NCI-H1092 (cell line): ENCODE measurements at regions not wholly inside any gene's neighbourhood (a gene's known extent, or its start where the extent isn't known, plus 50 kb on each side); places are given as distances from the start of the nearest gene placed in this dataset.

Experiments used
- DNase-seq: peaks from one replicate; lab custom pipeline; 2025; lab: John Stamatoyannopoulos, UW

- no peak for DNase-seq
These were observed 69.6 kb upstream of the GGTA1 start for GRCh38 chr9:121569266-121569648.

DNA sequence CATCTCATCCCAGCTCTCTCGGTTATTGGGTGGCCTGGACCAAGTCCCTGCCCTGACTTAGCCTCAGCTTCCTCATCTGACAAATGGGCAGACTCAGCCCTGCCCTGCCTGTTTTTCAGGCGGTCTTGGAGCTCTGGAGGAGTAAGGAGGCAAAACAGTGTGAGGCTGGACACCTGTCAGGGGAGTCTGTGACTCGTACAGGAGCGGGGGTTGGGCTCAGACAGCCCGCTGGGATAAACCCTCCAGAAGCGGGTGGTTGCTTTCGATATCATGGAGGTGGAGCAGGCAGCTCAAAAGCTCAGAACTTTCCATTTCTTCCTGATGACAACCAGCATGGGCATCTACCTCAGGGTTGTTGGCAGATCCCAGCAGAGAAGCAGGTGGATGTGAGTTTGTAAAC lies 72.9 kb upstream of the GGTA1 start:
- DNase-seq = no peak

- DNase-seq = no peak
These were observed 74.3 kb upstream of the GGTA1 start for GRCh38 chr9:121573717-121574485.

DNA sequence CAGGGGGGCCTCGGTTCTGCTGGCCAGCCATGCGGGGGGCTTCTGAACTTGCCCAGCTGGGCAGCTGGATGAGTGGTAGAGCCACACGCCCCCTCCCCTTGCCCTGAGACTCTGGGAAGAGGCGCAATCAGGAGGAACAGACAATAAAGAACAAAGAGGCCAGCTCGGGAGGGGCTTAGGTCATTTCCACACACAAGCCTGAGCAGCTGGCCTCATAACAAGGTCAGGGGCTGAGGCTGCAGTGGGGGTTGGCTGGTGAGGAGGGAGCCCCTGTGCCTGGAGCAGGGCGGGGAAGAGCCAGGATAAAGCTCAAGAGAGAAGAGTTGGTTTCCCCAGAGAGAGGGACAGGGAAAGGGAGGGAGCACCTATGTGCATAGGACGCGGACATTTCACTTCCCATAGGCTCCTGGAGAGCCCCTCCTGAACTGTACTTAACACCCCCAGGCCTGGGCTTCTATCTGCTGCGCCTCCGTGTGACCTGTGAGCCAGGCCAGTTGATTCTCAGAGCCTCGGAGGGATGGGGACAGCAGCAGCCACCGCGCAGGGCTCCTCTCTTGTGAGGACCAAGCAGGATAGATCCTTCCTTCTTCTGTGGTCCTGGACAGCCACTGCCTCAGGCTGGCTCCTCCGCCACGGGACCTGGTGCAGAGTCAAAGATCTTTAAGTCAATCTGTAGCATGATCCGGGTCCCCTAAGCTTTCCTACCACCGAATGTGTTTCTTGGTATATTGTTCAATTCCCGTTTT lies 75.3 kb upstream of the GGTA1 start:
- DNase-seq = no peak

- no peak for DNase-seq
These were observed 75.0 kb upstream of the DAB2IP start for GRCh38 chr9:121576281-121577075.

GRCh38 chr9:121577166-121577565 lies 74.3 kb upstream of the DAB2IP start:
- DNase-seq = no peak

- no peak for DNase-seq
These were observed 73.9 kb upstream of the DAB2IP start for GRCh38 chr9:121577572-121577971.

DNA sequence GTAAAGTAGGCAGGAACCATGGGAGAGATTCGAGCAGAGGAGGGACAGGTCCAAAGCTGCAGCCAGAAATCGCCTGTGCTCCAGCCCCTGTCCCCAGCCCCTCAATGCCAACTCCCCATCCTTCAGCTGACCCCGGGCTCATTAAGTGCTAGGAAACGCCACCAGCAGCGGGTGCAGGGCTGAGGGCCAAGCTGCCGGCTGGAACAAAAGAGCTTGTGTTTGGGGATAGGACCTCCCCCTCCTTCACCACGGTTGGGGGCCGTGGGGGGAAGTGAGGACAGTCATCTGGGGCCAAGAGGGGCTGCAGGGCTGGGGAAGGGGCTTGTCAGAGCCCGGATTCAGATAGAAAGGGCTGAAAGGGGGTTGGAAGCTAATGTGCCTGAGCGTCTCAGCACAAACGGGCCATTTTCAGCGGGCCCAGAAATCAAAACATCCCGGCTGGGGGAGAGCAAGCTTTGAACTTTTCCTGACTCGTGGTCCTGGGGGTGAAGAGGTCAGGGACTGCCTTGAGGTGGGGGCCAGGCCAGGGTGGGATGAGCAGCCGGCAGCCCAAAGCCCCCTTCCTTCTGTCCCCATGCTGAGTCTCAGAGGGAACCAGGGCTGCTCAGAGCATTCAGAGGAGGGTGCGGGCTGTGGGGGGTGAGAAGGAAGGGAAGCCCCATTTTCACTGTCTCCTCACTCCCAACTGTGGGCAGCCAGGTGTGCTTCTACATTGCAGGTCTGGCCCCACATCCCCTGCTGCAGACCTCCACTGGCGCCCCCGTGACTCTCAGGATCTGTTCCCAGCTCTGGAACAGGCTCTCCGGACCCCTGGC lies 69.4 kb upstream of the DAB2IP start:
- DNase-seq = peak; percentile 38

DNA sequence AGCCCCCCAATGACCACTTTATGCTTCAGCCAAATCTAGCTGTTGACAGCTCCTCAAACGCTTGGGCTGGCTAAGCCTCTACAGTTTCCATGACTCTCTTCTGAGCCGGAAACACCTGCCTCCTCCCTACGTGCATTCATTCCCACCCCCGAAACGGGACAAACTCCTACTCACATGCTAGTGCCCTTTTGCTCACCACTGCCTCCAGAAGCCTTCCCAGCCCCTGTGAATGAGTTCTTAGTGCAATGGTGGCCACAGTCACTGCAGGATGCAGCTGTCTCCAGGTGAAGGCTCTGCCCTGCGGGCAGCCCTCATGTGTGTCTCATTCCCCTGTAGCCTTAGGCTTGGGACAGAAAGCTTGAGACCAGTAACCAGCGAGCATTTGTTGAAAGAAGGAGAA lies 68.8 kb upstream of the DAB2IP start:
- DNase-seq = no peak

- DNase-seq = no peak
These were observed 67.0 kb upstream of the DAB2IP start for GRCh38 chr9:121584421-121584820.

GRCh38 chr9:121587863-121588262 lies 63.6 kb upstream of the DAB2IP start:
- no peak for DNase-seq

GRCh38 chr9:121589986-121590385 lies 61.4 kb upstream of the DAB2IP start:
- DNase-seq = no peak

DNA sequence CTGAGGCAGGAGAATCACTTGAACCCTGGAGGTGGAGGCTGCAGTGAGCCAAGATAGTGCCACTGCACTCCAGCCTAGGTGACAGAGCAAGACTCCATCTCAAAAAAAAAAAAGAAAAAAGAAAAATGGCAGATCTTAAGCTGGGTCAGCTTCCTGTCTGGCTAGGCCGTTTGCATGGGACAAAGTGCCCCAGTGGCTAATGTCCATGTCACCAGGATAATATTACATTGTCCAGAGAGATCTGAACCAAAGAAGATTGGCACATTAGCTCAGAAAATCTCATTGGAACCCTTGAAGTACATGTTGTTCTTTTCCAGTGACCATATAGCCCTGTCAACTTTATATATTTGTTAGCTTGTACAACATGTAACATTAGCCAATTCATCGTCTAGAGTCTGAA lies 59.2 kb upstream of the DAB2IP start:
- no peak for DNase-seq

- DNase-seq = no peak
These were observed 58.4 kb upstream of the DAB2IP start for GRCh38 chr9:121593066-121593465.

- DNase-seq = no peak
These were observed 54.9 kb upstream of the DAB2IP start for GRCh38 chr9:121596515-121596914.

GRCh38 chr9:121597698-121598166 lies 53.7 kb upstream of the DAB2IP start:
- DNase-seq = no peak

GRCh38 chr9:121598167-121598964 lies 53.1 kb upstream of the DAB2IP start:
- no peak for DNase-seq

DNA sequence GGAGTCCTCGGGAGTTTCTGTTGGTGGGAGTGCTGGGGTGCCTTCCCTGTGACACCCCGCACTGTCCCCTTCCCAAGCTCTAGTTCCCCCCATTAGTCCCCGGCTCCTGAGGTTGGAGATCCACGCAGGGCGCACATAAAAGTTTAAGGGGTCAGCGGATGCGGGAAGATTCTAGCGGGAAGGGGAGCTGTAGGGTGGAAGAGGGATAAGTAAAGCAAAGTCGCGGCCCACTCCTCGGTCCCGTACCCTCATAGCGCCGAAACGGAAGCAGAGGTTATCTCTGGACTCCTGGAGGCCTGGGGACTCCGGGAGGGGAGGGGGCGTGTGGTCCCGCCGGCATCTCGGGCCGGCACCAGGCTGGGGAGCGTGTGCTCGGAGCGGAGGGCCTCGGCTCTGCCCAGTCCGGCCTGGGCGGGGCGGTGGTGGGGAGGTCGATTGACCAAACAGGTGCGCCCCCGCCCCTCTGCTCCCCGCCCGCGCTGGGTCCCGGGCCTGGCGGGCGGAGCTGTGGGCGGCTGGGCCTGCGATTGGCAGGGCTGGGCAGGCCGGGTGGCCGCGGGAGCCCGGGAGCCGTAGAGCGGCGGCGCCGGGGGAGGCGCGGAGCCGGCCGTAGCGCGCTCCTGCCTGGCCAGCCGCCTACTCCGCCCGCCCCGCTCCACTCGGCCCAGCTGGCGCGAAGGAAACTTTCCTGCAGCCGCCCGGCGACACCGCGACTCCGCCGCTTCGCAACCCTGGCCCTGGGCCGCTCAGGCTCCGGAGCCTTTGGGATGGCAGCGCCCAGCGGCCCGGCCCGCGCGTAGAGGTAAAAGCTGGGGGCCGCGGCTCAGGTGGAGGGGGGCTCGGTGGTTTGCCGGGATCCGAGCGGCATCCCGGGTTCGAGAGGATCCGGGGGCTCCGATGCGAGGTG lies 52.2 kb upstream of the DAB2IP start:
- no peak for DNase-seq

DNA sequence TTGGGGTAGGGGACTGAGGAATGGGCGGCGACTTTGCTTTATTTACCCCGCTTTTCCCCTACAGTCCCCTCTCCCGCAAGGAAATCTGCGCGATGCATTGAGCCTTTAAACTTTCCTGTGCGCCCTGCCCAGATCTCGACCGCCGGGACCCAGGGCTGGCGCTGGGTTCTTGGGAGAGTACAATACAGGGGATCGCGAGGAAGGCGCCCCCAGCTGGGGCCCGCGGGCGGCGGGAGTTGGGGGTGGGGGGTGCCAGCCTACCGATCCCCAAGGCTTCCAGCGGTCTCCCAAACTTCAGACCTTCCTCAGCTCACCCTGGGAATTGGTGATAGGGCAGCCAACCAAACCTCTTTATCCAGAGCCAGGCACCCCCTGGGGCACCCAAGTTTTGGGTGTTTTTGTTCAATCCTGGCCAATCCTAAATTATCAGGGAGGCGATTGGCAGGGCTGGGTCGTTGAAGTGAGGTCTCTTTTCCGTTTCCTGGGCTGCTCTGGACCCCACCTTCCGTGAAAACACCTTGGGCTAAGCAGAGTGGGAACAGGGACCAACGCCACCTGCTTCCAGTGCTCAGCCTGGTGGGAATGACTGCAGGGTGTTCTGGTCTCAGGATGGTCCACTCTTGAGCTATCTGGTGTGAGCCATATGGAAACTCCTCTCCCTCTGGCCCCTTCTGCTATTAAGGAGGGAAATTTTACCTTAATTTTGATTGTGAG lies 51.4 kb upstream of the DAB2IP start:
- no peak for DNase-seq
